ENCODE measurements at regions not wholly inside any gene's neighbourhood (a gene's known extent, or its start where the extent isn't known, plus 50 kb on each side); places are given as distances from the start of the nearest gene placed in this dataset.
A peak's percentile ranks its signal among the peaks of the same experiment; 100 is the strongest.

DNA sequence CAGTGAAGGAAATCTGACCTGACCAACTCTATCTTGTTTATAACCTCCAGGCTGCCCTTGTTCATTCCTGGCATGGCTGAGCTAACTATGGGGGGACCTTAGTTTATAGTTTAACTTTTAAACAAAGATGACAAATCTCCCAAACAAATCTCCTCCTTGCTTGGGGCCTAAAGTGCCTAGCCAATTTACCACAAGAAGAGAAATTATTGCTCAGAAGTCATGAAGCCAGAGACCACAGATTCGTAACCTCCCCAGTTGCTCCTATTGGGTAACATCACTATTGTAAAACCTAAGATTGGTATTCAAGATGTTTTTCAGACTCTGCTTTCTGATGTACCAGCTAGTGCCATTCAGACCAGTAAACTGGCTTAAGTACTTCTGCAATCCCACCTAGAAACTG is 649.4 kb upstream of the SLC8A1 start:
- H3K9me3 ChIP-seq = no peaks in the 10 kb centered on the region
- intact Hi-C loops (cut with DNase I) = no loop called here

DNA sequence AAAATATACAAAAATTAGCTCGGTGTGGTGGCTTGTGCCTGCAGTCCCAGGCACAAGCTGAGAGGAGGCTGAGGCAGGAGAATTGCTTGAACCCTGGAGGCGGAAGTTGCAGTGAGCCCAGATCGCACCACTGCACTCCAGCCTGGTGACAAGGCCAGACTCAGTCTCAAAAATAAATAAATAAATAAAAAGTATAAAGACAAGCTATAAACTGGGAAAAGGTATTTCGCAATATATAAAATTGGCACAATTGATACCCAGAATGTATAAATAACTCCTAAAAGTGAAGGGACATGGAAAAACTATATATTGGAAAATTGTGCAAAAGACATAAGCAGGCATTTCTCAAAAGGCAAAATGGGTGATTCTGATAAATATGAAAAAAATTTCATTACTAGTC is 657.9 kb upstream of the SLC8A1 start:
- no peak for TF ChIP-seq CTCF (IDR thresholded peaks at IDR 0.05)
- WGBS, 2 donors = 79 to 88% methylated on average over 4 of the region's 4 CpGs
- no peak for ATAC-seq
- no peak for FAIRE-seq
- no peak overlapping the region for H3K4me3 ChIP-seq
- no peaks in the 10 kb centered on the region for H3K4me1 ChIP-seq
- no peaks in the 10 kb centered on the region for H3K36me3 ChIP-seq
- intact Hi-C loops (cut with DNase I) = no loop called here
- no peaks in the 10 kb centered on the region for H3K9me3 ChIP-seq
- no peak for DNase-seq
- no peak overlapping the region for H3K27ac ChIP-seq
- no peaks in the 10 kb centered on the region for H3K27me3 ChIP-seq

More for the DNA sequence above, 649.4 kb upstream of the SLC8A1 start:
- Histone ChIP-seq H3K4me1 (no peaks in the 10 kb centered on the region), H3K36me3 (no peaks in the 10 kb centered on the region), H3K4me3 (no peak overlapping the region), H3K27ac (no peak overlapping the region), H3K27me3 (no peaks in the 10 kb centered on the region)
- 77 to 100% methylated on average over 1 of the region's 1 CpG for WGBS, 2 donors
- no peak for TF ChIP-seq CTCF (IDR thresholded peaks at IDR 0.05)
- no peak for ATAC-seq
- FAIRE-seq = no peak
- no peak for DNase-seq

DNA sequence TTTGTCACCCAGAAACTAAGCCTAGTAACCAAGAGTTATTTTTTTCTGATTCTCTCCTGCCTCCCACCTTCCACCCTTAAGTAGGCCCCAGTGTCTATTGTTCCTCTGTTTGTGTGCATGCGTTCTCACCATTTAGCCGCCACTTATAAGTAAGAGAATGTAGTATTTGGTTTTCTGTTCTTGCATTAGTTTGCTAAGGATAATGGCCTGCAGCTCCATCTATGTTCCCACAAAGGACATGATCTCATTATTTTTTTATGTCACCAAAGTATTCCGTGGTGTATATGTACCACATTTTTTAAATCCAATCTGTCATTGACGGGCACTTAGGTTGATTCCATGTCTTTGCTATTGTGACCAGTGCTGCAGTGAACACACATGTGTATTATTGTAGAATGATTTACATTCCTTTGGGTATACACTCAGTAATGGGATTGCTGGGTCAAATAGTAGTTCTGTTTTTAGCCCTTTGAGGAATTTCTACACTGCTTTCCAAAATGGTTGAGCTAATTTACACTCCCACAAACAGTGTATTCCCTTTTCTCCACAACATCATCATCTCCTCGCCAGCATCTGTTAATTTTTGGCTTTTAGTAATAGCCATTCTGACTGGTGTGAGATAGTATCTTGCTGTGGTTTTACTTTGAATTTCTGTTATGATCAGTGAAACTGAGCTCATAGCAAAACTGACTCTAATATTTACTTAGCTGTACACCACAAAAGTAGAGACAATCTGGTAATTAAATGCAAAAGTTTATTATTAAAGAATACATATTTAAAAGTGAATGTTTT is 660.1 kb upstream of the SLC8A1 start:
- Histone ChIP-seq H3K4me1 (no peaks in the 10 kb centered on the region), H3K27me3 (no peaks in the 10 kb centered on the region), H3K36me3 (no peaks in the 10 kb centered on the region), H3K4me3 (no peak overlapping the region), H3K9me3 (no peaks in the 10 kb centered on the region), H3K27ac (no peak overlapping the region)
- peak; percentile 26 for FAIRE-seq
- no peak for TF ChIP-seq CTCF (IDR thresholded peaks at IDR 0.05)
- no peak for ATAC-seq
- intact Hi-C loops (cut with DNase I) = no loop called here
- WGBS, 2 donors = 57 to 72% methylated on average over 5 of the region's 5 CpGs
- DNase-seq = no peak

DNA sequence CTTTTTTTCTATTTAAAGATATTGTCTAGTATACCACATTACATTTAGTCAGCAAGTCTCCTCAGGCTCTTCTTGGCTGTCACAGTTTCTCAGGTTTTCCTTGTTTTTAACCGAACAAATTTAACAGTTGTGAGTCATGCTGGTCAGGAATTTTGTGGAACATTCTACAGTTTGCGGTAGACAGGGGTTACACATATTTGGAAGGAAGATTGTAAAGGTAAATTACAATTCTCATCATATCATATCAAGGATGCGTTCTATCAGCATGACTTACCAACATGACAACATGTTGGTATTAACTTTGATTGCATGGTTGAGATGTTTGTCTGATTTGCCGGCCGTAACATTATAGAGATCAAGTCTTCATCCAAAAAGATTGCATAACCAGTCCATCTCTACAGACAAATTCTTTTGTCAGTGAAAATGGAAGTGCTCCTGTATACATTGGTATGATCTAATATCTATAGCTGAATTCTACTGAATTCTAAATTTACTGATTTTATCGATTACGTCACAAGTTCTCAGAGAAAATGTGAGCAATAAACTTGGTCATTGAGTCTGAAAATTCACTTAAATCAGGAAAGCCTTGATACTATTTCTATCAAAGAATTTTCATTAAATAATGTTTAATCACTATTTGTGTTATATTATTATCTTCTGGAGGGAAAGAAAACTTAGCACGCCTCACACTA is 664.4 kb upstream of the SLC8A1 start:
- Histone ChIP-seq H3K27me3 (no peaks in the 10 kb centered on the region), H3K4me3 (no peak overlapping the region), H3K36me3 (no peaks in the 10 kb centered on the region), H3K9me3 (no peaks in the 10 kb centered on the region), H3K27ac (no peak overlapping the region), H3K4me1 (no peaks in the 10 kb centered on the region)
- ATAC-seq (no peak), DNase-seq (no peak), FAIRE-seq (no peak)
- 79 to 92% methylated on average over 8 of the region's 8 CpGs for WGBS, 2 donors
- TF ChIP-seq CTCF (IDR thresholded peaks at IDR 0.05) = no peak
- intact Hi-C loops (cut with DNase I) = no loop called here

DNA sequence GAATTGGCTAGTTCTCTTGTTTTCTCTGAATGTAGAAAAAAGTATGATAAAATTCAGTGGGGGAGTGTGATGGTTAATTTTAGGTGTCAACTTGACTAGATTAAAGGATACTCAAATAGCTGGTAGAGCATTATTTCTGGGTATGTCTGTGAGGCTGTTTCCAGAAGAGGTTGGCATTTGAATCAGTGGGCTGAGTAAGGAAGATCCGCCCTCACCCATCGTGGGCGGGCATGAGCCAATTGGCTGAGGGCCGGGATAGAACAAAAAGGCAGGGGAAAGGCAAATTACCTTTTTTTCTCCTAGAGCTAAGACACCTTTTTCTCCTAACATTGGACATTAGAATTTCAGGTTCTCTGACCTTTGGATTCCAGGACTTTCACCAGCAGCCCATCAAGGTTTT is 667.6 kb upstream of the SLC8A1 start:
- no peak overlapping the region for H3K27ac ChIP-seq
- H3K36me3 ChIP-seq = no peaks in the 10 kb centered on the region
- no peaks in the 10 kb centered on the region for H3K27me3 ChIP-seq
- no peaks in the 10 kb centered on the region for H3K4me1 ChIP-seq
- no peak for ATAC-seq
- no peak for FAIRE-seq
- no peak overlapping the region for H3K4me3 ChIP-seq
- no peak for DNase-seq
- no peak for TF ChIP-seq CTCF (IDR thresholded peaks at IDR 0.05)
- 75 to 90% methylated on average over 4 of the region's 4 CpGs for WGBS, 2 donors
- H3K9me3 ChIP-seq = no peaks in the 10 kb centered on the region
- intact Hi-C loops (cut with DNase I) = no loop called here

Measured in pancreas (tissue), 10 donors.